OCI-LY1 (cell line): ENCODE measurements at regions not wholly inside any gene's neighbourhood (a gene's known extent, or its start where the extent isn't known, plus 50 kb on each side); places are given as distances from the start of the nearest gene placed in this dataset.

Source experiments
- H2AFZ ChIP-seq: fragments of 200-600 bp; sonication (generic), shearing (Covaris generic); 2 replicates; pipeline ENCODE4 v1.6.0; 2014; ENCODE audit warnings: antibody characterized with exemption, mild to moderate bottlenecking, low read length
- H3F3A ChIP-seq: fragments of 200-600 bp; sonication (generic), shearing (Covaris generic); 2 replicates; pipeline ENCODE4 v1.6.0; 2014; ENCODE audit warnings: mild to moderate bottlenecking, antibody characterized with exemption, low read length, moderate library complexity; ENCODE audit not compliant: insufficient read depth
- H3K27ac ChIP-seq: fragments of 200-600 bp; sonication (generic); 2 replicates; pipeline ENCODE4 v1.5.1; 2014; ENCODE audit warnings: low read length, mixed run types, mild to moderate bottlenecking, low read depth; ENCODE audit not compliant: poor library complexity, severe bottlenecking
- H3K27me3 ChIP-seq: fragments of 200-600 bp; sonication (generic); 2 replicates; pipeline ENCODE4 v1.6.0; 2014; ENCODE audit warnings: antibody characterized with exemption, mild to moderate bottlenecking, low read length, moderate library complexity; ENCODE audit not compliant: insufficient read depth
- H3K36me3 ChIP-seq: fragments of 200-600 bp; sonication (generic); 2 replicates; pipeline ENCODE4 v1.6.1; 2014; ENCODE audit warnings: mild to moderate bottlenecking, antibody characterized with exemption, low read length, moderate library complexity, mixed read lengths; ENCODE audit not compliant: insufficient read depth
- H3K4me1 ChIP-seq: fragments of 200-600 bp; sonication (generic); 2 replicates; pipeline ENCODE4 v1.5.1; 2014; ENCODE audit warnings: mild to moderate bottlenecking, low read length, moderate library complexity; ENCODE audit not compliant: insufficient read depth, severe bottlenecking
- H3K4me2 ChIP-seq: fragments of 200-600 bp; sonication (generic), shearing (Covaris generic); 2 replicates; pipeline ENCODE4 v1.6.1; 2014; ENCODE audit warnings: low read length
- H3K4me3 ChIP-seq: fragments of 200-600 bp; sonication (generic); 2 replicates; pipeline ENCODE4 v1.5.1; 2014; ENCODE audit warnings: low read length, low read depth, mild to moderate bottlenecking, mixed read lengths; ENCODE audit not compliant: poor library complexity, severe bottlenecking
- H3K79me2 ChIP-seq: fragments of 200-600 bp; shearing (Covaris generic); 2 replicates; pipeline ENCODE4 v1.6.1; 2016; ENCODE audit warnings: mixed run types, low read length, mixed read lengths; ENCODE audit not compliant: insufficient read depth
- H3K9ac ChIP-seq: fragments of 200-600 bp; sonication (generic), shearing (Covaris generic); 2 replicates; pipeline ENCODE4 v1.6.1; 2014; ENCODE audit warnings: mild to moderate bottlenecking, low read length, mixed read lengths
- H3K9me2 ChIP-seq: fragments of 200-600 bp; sonication (generic), shearing (Covaris generic); 2 replicates; pipeline ENCODE4 v1.6.1; 2014; ENCODE audit warnings: low read depth, mild to moderate bottlenecking, low read length, mixed read lengths
- H3K9me3 ChIP-seq: fragments of 200-600 bp; shearing (Covaris generic); 2 replicates; pipeline ENCODE4 v1.6.1; 2014; ENCODE audit warnings: low read length, mixed read lengths
- H4K20me1 ChIP-seq: fragments of 200-600 bp; sonication (generic), shearing (Covaris generic); 2 replicates; pipeline ENCODE4 v1.6.0; 2016; ENCODE audit warnings: mild to moderate bottlenecking, low read length; ENCODE audit not compliant: insufficient read depth
- CTCF ChIP-seq: fragments of 200-600 bp; sonication (generic), shearing (Covaris generic); IDR thresholded peaks from 2 replicates; pipeline ENCODE4 v1.5.1; 2017; ENCODE audit warnings: mild to moderate bottlenecking, antibody characterized with exemption, low read length, moderate library complexity, mixed read lengths
- EZH2 ChIP-seq: fragments of 200-600 bp; sonication (generic), shearing (Covaris generic); IDR thresholded peaks from 2 replicates; pipeline ENCODE4 v1.8.0; 2017; ENCODE audit warnings: borderline replicate concordance, mixed run types, mild to moderate bottlenecking, antibody characterized with exemption, low read length, moderate library complexity, mixed read lengths

GRCh38 chr13:80665792-80666333 lies 324.9 kb upstream of the SPRY2 start:
- Histone ChIP-seq H3K9me2 (no peaks in the 10 kb centered on the region), H3K4me2 (no peak overlapping the region), H3F3A (no peaks in the 10 kb centered on the region), H3K27me3 (no peaks in the 10 kb centered on the region), H3K27ac (no peak overlapping the region), H3K4me1 (no peaks in the 10 kb centered on the region), H3K9ac (no peak overlapping the region), H2AFZ (no peak overlapping the region), H3K4me3 (no peak overlapping the region), H3K36me3 (no peaks in the 10 kb centered on the region), H3K9me3 (no peaks in the 10 kb centered on the region), H4K20me1 (no peaks in the 10 kb centered on the region), H3K79me2 (no peaks in the 10 kb centered on the region)
- TF ChIP-seq EZH2 (no peak), CTCF (no peak)

- Histone ChIP-seq H3K79me2 (no peaks in the 10 kb centered on the region), H3K4me2 (no peak overlapping the region), H2AFZ (no peak overlapping the region)
Measured at GRCh38 chr13:80664950-80665349, 324.0 kb upstream of the SPRY2 start.

GRCh38 chr13:80663788-80664187 lies 322.9 kb upstream of the SPRY2 start:
- Histone ChIP-seq H3K4me3 (no peak overlapping the region), H3K9me2 (no peaks in the 10 kb centered on the region), H4K20me1 (no peaks in the 10 kb centered on the region), H3K27ac (no peak overlapping the region), H2AFZ (no peak overlapping the region), H3K27me3 (no peaks in the 10 kb centered on the region), H3K4me2 (no peak overlapping the region), H3K79me2 (no peaks in the 10 kb centered on the region), H3F3A (no peaks in the 10 kb centered on the region), H3K9ac (no peak overlapping the region), H3K4me1 (no peaks in the 10 kb centered on the region), H3K36me3 (no peaks in the 10 kb centered on the region), H3K9me3 (no peaks in the 10 kb centered on the region)
- TF ChIP-seq EZH2: no peak
- no peak for TF ChIP-seq CTCF

More at GRCh38 chr13:80664950-80665349, 324.0 kb upstream of the SPRY2 start:
- Histone ChIP-seq H3K27ac (no peak overlapping the region), H3K36me3 (no peaks in the 10 kb centered on the region), H3K27me3 (no peaks in the 10 kb centered on the region), H3F3A (no peaks in the 10 kb centered on the region), H3K9me3 (no peaks in the 10 kb centered on the region), H4K20me1 (no peaks in the 10 kb centered on the region), H3K4me3 (no peak overlapping the region), H3K4me1 (no peaks in the 10 kb centered on the region), H3K9me2 (no peaks in the 10 kb centered on the region), H3K9ac (no peak overlapping the region)
- TF ChIP-seq EZH2 (no peak), CTCF (no peak)
